ENCODE measurements at regions not wholly inside any gene's neighbourhood (a gene's known extent, or its start where the extent isn't known, plus 50 kb on each side); places are given as distances from the start of the nearest gene placed in this dataset.

- TF ChIP-seq CTCF (IDR thresholded peaks at IDR 0.05) (no peak), POLR2A (IDR thresholded peaks at IDR 0.05) (no peak)
These were observed 157.7 kb downstream of the HNMT start for GRCh38 chr2:138121666-138122661.

Measured in adrenal gland (tissue), 5 donors.